HFFc6 (cell line): ENCODE measurements at regions not wholly inside any gene's neighbourhood (a gene's known extent, or its start where the extent isn't known, plus 50 kb on each side); places are given as distances from the start of the nearest gene placed in this dataset.

Experiments used
- DNase-seq: peaks from one replicate; pipeline ENCODE4 v3.0.0-alpha.2; 2018
- H3K27ac Mint-ChIP-seq: 2 replicates; pipeline ENCODE4 v1.8.0; 2020; ENCODE audit warnings: mild to moderate bottlenecking, mixed read lengths
- H3K27me3 Mint-ChIP-seq: 2 replicates; pipeline ENCODE4 v1.8.0; 2021; ENCODE audit warnings: mild to moderate bottlenecking, moderate library complexity, mixed read lengths; ENCODE audit not compliant: insufficient read depth
- H3K36me3 Mint-ChIP-seq: 2 replicates; pipeline ENCODE4 v1.8.0; 2021; ENCODE audit warnings: low read depth, mixed read lengths
- H3K4me1 Mint-ChIP-seq: 2 replicates; pipeline ENCODE4 v1.8.0; 2020; ENCODE audit warnings: low read depth, mixed read lengths
- H3K4me3 Mint-ChIP-seq: 2 replicates; pipeline ENCODE4 v1.8.0; 2020; ENCODE audit warnings: mild to moderate bottlenecking, moderate library complexity, mixed read lengths
- H3K9me3 Mint-ChIP-seq: 2 replicates; pipeline ENCODE4 v1.8.0; 2020; ENCODE audit warnings: mild to moderate bottlenecking, mixed read lengths
- CTCF ChIP-seq: fragments of 200-600 bp; sonication (generic); IDR thresholded peaks from 2 replicates; pipeline ENCODE4 v1.5.0; 2021; ENCODE audit warnings: antibody characterized with exemption, mild to moderate bottlenecking

GRCh38 chr11:70671611-70672010, 273.3 kb downstream of the CTTN start:
- H3K4me3 Mint-ChIP-seq, result no peak overlapping the region
- H3K9me3 Mint-ChIP-seq, result peaks cover 34% of the 10 kb centered on the region
- no peak for DNase-seq
- H3K27me3 Mint-ChIP-seq, result peaks cover 3% of the 10 kb centered on the region
- no peaks in the 10 kb centered on the region for H3K4me1 Mint-ChIP-seq
- TF ChIP-seq CTCF, result no peak
- H3K36me3 Mint-ChIP-seq, result peaks cover 12% of the 10 kb centered on the region
- H3K27ac Mint-ChIP-seq, result no peak overlapping the region

GRCh38 chr11:70672991-70673653, 274.8 kb downstream of the CTTN start:
- no peak for DNase-seq
- Mint-ChIP-seq H3K9me3 (peaks cover 33% of the 10 kb centered on the region), H3K27me3 (peaks cover 7% of the 10 kb centered on the region), H3K27ac (no peak overlapping the region), H3K4me3 (no peak overlapping the region), H3K36me3 (peaks cover 11% of the 10 kb centered on the region), H3K4me1 (no peaks in the 10 kb centered on the region)
- TF ChIP-seq CTCF, result no peak

GRCh38 chr11:70674605-70675004, 276.3 kb downstream of the CTTN start:
- Mint-ChIP-seq H3K27ac (no peak overlapping the region), H3K4me3 (no peak overlapping the region), H3K4me1 (no peaks in the 10 kb centered on the region), H3K9me3 (peaks cover 31% of the 10 kb centered on the region), H3K36me3 (peaks cover 6% of the 10 kb centered on the region; the same call in 1 of the 2 replicates), H3K27me3 (peaks cover 7% of the 10 kb centered on the region; the same call in 1 of the 2 replicates)
- TF ChIP-seq CTCF, result no peak
- DNase-seq, result no peak

GRCh38 chr11:70675697-70676374, 277.5 kb downstream of the CTTN start:
- H3K4me3 Mint-ChIP-seq, result no peak overlapping the region
- TF ChIP-seq CTCF, result no peak
- H3K27ac Mint-ChIP-seq, result no peak overlapping the region
- H3K4me1 Mint-ChIP-seq, result no peaks in the 10 kb centered on the region
- H3K27me3 Mint-ChIP-seq, result peaks cover 10% of the 10 kb centered on the region
- peaks cover 11% of the 10 kb centered on the region; the same call in 1 of the 2 replicates for H3K36me3 Mint-ChIP-seq
- H3K9me3 Mint-ChIP-seq, result peaks cover 35% of the 10 kb centered on the region
- DNase-seq, result no peak

- no peak for DNase-seq
- Mint-ChIP-seq H3K4me1 (no peaks in the 10 kb centered on the region), H3K9me3 (peaks cover 48% of the 10 kb centered on the region), H3K4me3 (no peak overlapping the region), H3K27ac (no peak overlapping the region), H3K36me3 (peaks cover 11% of the 10 kb centered on the region; the same call in 1 of the 2 replicates), H3K27me3 (peaks cover 10% of the 10 kb centered on the region)
- TF ChIP-seq CTCF, result no peak
Observed at GRCh38 chr11:70677232-70677916, 279.0 kb downstream of the CTTN start.
